Liver (tissue), 7 donors: ENCODE measurements at regions not wholly inside any gene's neighbourhood (a gene's known extent, or its start where the extent isn't known, plus 50 kb on each side); places are given as distances from the start of the nearest gene placed in this dataset.

ENCODE experiments used
- DNase-seq: peaks from one replicate; pipeline ENCODE4 v3.0.0-alpha.2; 2017; ENCODE audit warnings: low spot score
- H3K27ac ChIP-seq, 2 donors: one replicate each; pipeline ENCODE4 v1.7.0; 2013; ENCODE audit warnings: inconsistent platforms in 2 of 2, low read length in 2 of 2, control low read depth in 1 of 2, low read depth in 1 of 2, mild to moderate bottlenecking in 1 of 2
- H3K27me3 ChIP-seq, 4 donors: one replicate each; pipeline versions ENCODE4 v1.6.1 to v1.7.0; 2013; ENCODE audit warnings: low read length in 3 of 4, inconsistent platforms in 1 of 4, mild to moderate bottlenecking in 1 of 4, moderate library complexity in 1 of 4; ENCODE audit not compliant: control insufficient read depth in 4 of 4, insufficient read depth in 4 of 4
- H3K36me3 ChIP-seq, 4 donors: one replicate each; pipeline versions ENCODE4 v1.6.1 to v1.7.0; 2013; ENCODE audit warnings: low read length in 3 of 4, mild to moderate bottlenecking in 3 of 4, low read depth in 1 of 4, moderate library complexity in 1 of 4; ENCODE audit not compliant: control insufficient read depth in 4 of 4, insufficient read depth in 3 of 4
- H3K4me1 ChIP-seq, 4 donors: one replicate each; pipeline versions ENCODE4 v1.6.1 to v1.7.0; 2013; ENCODE audit warnings: low read length in 3 of 4, mild to moderate bottlenecking in 3 of 4, moderate library complexity in 1 of 4; ENCODE audit not compliant: control insufficient read depth in 4 of 4, insufficient read depth in 4 of 4
- H3K4me3 ChIP-seq, 3 donors: one replicate each; pipeline versions ENCODE4 v1.6.1 to v1.7.0; 2013; ENCODE audit warnings: low read length in 3 of 3, control low read depth in 1 of 3, low read depth in 1 of 3, mild to moderate bottlenecking in 1 of 3
- H3K9ac ChIP-seq, 2 donors: one replicate each; pipeline ENCODE4 v1.7.0; 2013; ENCODE audit warnings: low read length in 2 of 2, mild to moderate bottlenecking in 2 of 2, moderate library complexity in 2 of 2, control low read depth in 1 of 2, low read depth in 1 of 2
- H3K9me3 ChIP-seq, 4 donors: one replicate each; pipeline versions ENCODE4 v1.6.1 to v1.7.0; 2013; ENCODE audit warnings: low read length in 3 of 4; ENCODE audit not compliant: control insufficient read depth in 4 of 4
- EGR1 ChIP-seq, 2 donors: IDR thresholded peaks; 2 replicates each; pipeline ENCODE4 v1.6.1; 2016 to 2018; ENCODE audit warnings: antibody characterized with exemption in 2 of 2, low read depth in 2 of 2
- FOXA1 ChIP-seq: IDR thresholded peaks from 2 replicates; pipeline ENCODE4 v1.6.1; 2016; ENCODE audit warnings: antibody characterized with exemption
- FOXA2 ChIP-seq: IDR thresholded peaks from 2 replicates; pipeline ENCODE4 v1.6.1; 2016; ENCODE audit warnings: antibody characterized with exemption
- GABPA ChIP-seq, 2 donors: IDR thresholded peaks in 1 of 2; conservative IDR thresholded peaks in 1 of 2; 2 replicates each; pipeline ENCODE4 v1.6.1; 2016; ENCODE audit warnings: antibody characterized with exemption in 2 of 2, mild to moderate bottlenecking in 1 of 2, moderate library complexity in 1 of 2
- HNF4A ChIP-seq, 2 donors: conservative IDR thresholded peaks; 2 replicates each; pipeline ENCODE4 v1.6.1; 2016; ENCODE audit warnings: antibody characterized with exemption in 2 of 2, mild to moderate bottlenecking in 2 of 2
- HNF4G ChIP-seq: IDR thresholded peaks from 2 replicates; pipeline ENCODE4 v1.6.1; 2016; ENCODE audit warnings: antibody characterized with exemption
- JUND ChIP-seq, 2 donors: IDR thresholded peaks; 2 replicates each; pipeline ENCODE4 v1.6.1; 2016; ENCODE audit warnings: antibody characterized with exemption in 2 of 2
- NR2F2 ChIP-seq: IDR thresholded peaks from 2 replicates; pipeline ENCODE4 v1.6.1; 2016; ENCODE audit warnings: antibody characterized with exemption
- RAD21 ChIP-seq, 2 donors: IDR thresholded peaks; 2 replicates each; pipeline ENCODE4 v1.6.1; 2016; ENCODE audit warnings: antibody characterized with exemption in 2 of 2, mild to moderate bottlenecking in 2 of 2
- RXRA ChIP-seq, 2 donors: IDR thresholded peaks; 2 replicates each; pipeline ENCODE4 v1.6.1; 2017 to 2018; ENCODE audit warnings: antibody characterized with exemption in 2 of 2, mild to moderate bottlenecking in 1 of 2
- SP1 ChIP-seq: IDR thresholded peaks from 2 replicates; pipeline ENCODE4 v1.6.1; 2018; ENCODE audit warnings: antibody characterized with exemption, mild to moderate bottlenecking
- TAF1 ChIP-seq: conservative IDR thresholded peaks from 2 replicates; pipeline ENCODE4 v1.6.1; 2016; ENCODE audit warnings: antibody characterized with exemption, mild to moderate bottlenecking
- YY1 ChIP-seq: IDR thresholded peaks from 2 replicates; pipeline ENCODE4 v1.6.1; 2016; ENCODE audit warnings: antibody characterized with exemption, mild to moderate bottlenecking
- TF ChIP-seq, protein P1 (sequence below): IDR thresholded peaks from 2 replicates; pipeline ENCODE4 v1.6.1; 2016; ENCODE audit warnings: antibody characterized with exemption
- TF ChIP-seq, protein P2 (sequence below): IDR thresholded peaks from 2 replicates; pipeline ENCODE4 v1.6.1; 2016; ENCODE audit warnings: antibody characterized with exemption, mild to moderate bottlenecking
- TF ChIP-seq, protein P3 (sequence below): IDR thresholded peaks from 2 replicates; pipeline ENCODE4 v1.6.1; 2016; ENCODE audit warnings: antibody characterized with exemption
- TF ChIP-seq, protein P4 (sequence below): IDR thresholded peaks from 2 replicates; pipeline ENCODE4 v1.6.1; 2016; ENCODE audit warnings: antibody characterized with exemption
- TF ChIP-seq, protein P5 (sequence below): fragments of 150-350 bp; IDR thresholded peaks from 2 replicates; pipeline ENCODE4 v1.5.1; 2017; ENCODE audit warnings: improper control_type of control experiment, low read depth, low read length; ENCODE audit not compliant: missing input control
- donor health status: healthy.
- donor health status: healthy.
- donor health status: healthy.
- donor health status: healthy.

DNA sequence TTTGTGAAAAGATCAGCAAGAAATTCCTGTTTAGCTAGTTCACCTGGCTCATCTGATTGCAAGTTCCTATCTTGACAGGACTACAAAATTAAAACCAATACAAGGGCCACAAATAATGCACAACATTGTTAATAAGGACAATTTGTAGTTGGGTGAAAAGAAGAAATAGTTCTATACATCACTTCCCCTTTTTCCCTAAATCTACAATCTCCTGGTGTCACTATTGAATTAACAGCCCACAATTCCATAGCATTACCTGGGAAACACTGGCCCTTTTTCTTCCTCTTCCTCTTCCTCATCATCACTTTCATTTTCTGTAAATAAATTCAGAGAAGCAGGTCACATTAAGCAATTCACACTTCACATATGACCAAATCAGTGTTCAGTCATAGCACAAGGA is 366.9 kb downstream of the FAM72C start:
- no peaks in the 10 kb centered on the region for H3K36me3 ChIP-seq
- no peaks in the 10 kb centered on the region for H3K4me1 ChIP-seq
- DNase-seq = no peak
- H3K4me3 ChIP-seq = no peak overlapping the region
- no peak overlapping the region for H3K27ac ChIP-seq
- no peak overlapping the region for H3K9ac ChIP-seq
- no peaks in the 10 kb centered on the region for H3K9me3 ChIP-seq
- TF ChIP-seq FOXA2 = no peak
- no peak for TF ChIP-seq JUND (IDR thresholded peaks at IDR 0.05)
- TF ChIP-seq NR2F2 = no peak
- TF ChIP-seq TAF1 = no peak
- no peak for TF ChIP-seq FOXA1
- TF ChIP-seq SP1 = no peak
- TF ChIP-seq, protein P1, sequence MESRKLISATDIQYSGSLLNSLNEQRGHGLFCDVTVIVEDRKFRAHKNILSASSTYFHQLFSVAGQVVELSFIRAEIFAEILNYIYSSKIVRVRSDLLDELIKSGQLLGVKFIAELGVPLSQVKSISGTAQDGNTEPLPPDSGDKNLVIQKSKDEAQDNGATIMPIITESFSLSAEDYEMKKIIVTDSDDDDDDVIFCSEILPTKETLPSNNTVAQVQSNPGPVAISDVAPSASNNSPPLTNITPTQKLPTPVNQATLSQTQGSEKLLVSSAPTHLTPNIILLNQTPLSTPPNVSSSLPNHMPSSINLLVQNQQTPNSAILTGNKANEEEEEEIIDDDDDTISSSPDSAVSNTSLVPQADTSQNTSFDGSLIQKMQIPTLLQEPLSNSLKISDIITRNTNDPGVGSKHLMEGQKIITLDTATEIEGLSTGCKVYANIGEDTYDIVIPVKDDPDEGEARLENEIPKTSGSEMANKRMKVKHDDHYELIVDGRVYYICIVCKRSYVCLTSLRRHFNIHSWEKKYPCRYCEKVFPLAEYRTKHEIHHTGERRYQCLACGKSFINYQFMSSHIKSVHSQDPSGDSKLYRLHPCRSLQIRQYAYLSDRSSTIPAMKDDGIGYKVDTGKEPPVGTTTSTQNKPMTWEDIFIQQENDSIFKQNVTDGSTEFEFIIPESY = no peak
- no peak for TF ChIP-seq HNF4G
- TF ChIP-seq EGR1 (IDR thresholded peaks at IDR 0.05; ENCODE audit: low read depth in 2 of 2) = no peak
- TF ChIP-seq GABPA (IDR thresholded peaks at IDR 0.05 in 1 of 2, conservative IDR thresholded peaks at IDR 0.05 in 1 of 2) = no peak
- TF ChIP-seq RXRA (IDR thresholded peaks at IDR 0.05) = no peak
- TF ChIP-seq, protein P2, sequence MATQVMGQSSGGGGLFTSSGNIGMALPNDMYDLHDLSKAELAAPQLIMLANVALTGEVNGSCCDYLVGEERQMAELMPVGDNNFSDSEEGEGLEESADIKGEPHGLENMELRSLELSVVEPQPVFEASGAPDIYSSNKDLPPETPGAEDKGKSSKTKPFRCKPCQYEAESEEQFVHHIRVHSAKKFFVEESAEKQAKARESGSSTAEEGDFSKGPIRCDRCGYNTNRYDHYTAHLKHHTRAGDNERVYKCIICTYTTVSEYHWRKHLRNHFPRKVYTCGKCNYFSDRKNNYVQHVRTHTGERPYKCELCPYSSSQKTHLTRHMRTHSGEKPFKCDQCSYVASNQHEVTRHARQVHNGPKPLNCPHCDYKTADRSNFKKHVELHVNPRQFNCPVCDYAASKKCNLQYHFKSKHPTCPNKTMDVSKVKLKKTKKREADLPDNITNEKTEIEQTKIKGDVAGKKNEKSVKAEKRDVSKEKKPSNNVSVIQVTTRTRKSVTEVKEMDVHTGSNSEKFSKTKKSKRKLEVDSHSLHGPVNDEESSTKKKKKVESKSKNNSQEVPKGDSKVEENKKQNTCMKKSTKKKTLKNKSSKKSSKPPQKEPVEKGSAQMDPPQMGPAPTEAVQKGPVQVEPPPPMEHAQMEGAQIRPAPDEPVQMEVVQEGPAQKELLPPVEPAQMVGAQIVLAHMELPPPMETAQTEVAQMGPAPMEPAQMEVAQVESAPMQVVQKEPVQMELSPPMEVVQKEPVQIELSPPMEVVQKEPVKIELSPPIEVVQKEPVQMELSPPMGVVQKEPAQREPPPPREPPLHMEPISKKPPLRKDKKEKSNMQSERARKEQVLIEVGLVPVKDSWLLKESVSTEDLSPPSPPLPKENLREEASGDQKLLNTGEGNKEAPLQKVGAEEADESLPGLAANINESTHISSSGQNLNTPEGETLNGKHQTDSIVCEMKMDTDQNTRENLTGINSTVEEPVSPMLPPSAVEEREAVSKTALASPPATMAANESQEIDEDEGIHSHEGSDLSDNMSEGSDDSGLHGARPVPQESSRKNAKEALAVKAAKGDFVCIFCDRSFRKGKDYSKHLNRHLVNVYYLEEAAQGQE = no peak
- TF ChIP-seq HNF4A (conservative IDR thresholded peaks at IDR 0.05) = no peak
- TF ChIP-seq YY1 = no peak
- TF ChIP-seq, protein P3, sequence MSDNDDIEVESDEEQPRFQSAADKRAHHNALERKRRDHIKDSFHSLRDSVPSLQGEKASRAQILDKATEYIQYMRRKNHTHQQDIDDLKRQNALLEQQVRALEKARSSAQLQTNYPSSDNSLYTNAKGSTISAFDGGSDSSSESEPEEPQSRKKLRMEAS = no peak
- TF ChIP-seq, protein P4, sequence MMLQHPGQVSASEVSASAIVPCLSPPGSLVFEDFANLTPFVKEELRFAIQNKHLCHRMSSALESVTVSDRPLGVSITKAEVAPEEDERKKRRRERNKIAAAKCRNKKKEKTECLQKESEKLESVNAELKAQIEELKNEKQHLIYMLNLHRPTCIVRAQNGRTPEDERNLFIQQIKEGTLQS = no peak
- TF ChIP-seq, protein P5, sequence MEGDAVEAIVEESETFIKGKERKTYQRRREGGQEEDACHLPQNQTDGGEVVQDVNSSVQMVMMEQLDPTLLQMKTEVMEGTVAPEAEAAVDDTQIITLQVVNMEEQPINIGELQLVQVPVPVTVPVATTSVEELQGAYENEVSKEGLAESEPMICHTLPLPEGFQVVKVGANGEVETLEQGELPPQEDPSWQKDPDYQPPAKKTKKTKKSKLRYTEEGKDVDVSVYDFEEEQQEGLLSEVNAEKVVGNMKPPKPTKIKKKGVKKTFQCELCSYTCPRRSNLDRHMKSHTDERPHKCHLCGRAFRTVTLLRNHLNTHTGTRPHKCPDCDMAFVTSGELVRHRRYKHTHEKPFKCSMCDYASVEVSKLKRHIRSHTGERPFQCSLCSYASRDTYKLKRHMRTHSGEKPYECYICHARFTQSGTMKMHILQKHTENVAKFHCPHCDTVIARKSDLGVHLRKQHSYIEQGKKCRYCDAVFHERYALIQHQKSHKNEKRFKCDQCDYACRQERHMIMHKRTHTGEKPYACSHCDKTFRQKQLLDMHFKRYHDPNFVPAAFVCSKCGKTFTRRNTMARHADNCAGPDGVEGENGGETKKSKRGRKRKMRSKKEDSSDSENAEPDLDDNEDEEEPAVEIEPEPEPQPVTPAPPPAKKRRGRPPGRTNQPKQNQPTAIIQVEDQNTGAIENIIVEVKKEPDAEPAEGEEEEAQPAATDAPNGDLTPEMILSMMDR = no peak
- TF ChIP-seq RAD21 (IDR thresholded peaks at IDR 0.05) = no peak
- no peaks in the 10 kb centered on the region for H3K27me3 ChIP-seq
